Cardiac septum (tissue), 1 donor: ENCODE measurements at regions not wholly inside any gene's neighbourhood (a gene's known extent, or its start where the extent isn't known, plus 50 kb on each side); places are given as distances from the start of the nearest gene placed in this dataset.

Experiments
- DNase-seq: peaks from one replicate; pipeline ENCODE4 v3.0.0-alpha.2; 2020; ENCODE audit warnings: low spot score
- intact Hi-C: fragments of 100-400 bp; cut with DNase I; formaldehyde crosslinking; loops from one replicate; pipeline ENCODE4 v1.14.0; 2022
- donor health status: DM: no; HTN: no; CAD: no.

DNA sequence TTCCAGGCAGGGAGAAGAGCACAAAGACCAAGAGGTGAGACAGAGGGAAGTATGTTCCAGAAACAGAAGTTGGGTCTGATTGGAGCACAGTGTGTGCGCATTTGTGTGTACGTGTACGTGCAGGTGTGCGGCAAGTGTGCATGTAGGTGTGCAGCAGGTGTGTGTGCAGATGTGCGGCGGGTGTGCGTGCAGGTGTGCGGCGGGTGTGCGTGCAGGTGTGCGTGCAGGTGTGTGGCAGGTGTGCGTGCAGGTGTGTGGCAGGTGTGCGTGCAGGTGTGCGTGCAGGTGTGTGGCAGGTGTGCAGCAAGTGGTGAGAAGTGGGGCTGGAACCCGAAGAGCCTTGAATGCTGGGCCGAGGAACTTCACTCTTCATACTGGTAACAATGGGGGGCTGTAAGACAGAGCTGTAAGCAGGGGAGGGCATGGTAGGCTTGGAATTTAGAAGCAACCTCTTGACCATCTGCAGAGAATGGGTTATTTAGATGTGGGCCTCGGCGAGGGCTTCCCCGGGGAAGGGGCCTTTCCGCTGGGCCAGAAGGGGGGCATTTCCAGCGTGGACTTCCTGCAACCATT, 118.0 kb upstream of the WNT4 start:
- no peak for DNase-seq
- intact Hi-C loops, result no loop called here

DNA sequence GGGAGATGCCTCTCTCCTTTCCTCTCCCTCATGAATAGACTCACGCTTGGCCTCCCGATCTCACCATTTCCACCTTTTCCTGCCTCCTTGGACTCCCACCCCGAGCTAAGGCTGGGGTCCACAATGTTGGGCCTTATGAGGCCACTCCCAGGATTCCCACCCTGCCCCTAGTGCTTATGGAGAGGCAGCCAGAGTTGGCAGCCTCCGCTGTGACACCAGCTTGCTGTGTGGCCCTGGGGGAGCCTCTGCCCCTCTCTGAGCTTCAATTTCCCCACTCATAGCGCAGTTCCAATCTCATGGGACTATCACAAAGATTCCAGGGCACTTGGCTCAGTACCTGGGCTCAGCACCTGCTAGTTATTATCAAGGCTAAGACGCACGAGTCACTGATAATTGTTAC, 118.7 kb upstream of the WNT4 start:
- intact Hi-C loops, result no loop called here
- DNase-seq, result no peak

- intact Hi-C loops, result no loop called here
- DNase-seq, result no peak
Observed at GRCh38 chr1:22262583-22262982, 119.7 kb upstream of the WNT4 start.

- DNase-seq, result no peak
Observed at GRCh38 chr1:22263359-22263758, 120.5 kb upstream of the WNT4 start.

DNA sequence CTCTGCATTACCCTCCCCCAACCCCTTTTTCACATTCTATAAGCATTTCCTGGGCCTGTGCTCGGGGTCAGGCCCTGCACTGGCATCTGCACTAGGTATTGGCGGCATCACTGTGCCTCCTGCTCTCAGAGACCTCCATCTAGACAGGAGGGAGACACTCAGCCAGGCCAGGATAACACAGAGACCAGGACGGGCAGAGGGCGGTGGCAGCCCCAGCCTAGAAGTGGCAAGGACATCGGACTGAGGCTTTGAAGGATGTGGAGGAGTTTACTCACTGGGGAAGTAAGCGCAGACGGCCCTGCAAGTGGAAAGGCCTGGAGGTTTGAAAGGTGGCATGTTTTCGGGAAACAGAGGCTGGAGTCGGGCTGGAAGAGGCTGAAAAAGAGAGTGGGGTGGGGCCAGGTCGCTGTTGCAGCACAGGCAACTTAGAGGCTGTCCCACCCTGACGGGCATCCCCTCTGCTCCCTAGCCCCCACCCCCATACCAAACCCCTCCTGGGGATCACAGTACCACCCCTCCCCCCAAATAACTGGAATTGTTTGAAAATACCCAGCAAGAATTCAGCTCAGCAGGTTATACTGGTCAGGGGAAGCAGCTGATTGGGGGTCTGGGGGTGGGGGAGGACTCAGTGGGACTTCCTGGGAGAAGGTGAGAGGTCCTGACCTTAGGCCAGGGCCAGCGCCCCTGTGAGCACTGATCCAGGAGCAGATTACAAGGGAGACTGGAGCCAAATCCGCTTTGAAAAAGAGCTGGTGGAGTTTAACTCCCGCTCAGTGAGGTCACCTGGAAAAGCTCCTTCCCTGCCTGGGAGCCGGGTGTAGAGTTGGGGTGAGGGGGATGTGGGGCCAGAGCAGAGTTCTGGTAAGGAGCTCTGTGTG, 121.8 kb upstream of the WNT4 start:
- intact Hi-C loops, result no loop called here
- no peak for DNase-seq

More at GRCh38 chr1:22263359-22263758, 120.5 kb upstream of the WNT4 start:
- intact Hi-C loops, result no loop called here

DNA sequence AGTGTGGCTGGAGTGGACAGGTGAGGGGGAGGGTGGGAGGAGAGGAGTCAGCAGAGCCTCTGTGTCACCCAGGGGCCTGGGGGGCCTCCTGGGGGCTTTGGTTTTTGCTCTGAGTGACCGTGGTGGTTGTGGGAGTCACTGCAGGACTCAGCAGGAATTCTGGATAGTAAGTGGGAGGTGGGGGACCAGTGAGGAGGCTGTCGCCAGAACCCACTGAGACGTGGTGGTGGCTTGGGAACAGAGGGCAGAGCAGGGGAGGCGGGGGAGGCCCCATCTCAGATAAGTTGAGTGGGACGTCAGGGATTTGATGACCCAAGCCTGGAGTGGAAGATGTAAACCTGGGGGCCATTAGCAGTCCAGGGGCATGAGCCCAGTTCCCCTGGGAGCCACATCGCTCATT, 123.2 kb upstream of the WNT4 start:
- DNase-seq, result no peak
- intact Hi-C loops, result no loop called here

GRCh38 chr1:22267413-22268175, 124.7 kb upstream of the WNT4 start:
- no peak for DNase-seq
- intact Hi-C loops, result no loop called here

DNA sequence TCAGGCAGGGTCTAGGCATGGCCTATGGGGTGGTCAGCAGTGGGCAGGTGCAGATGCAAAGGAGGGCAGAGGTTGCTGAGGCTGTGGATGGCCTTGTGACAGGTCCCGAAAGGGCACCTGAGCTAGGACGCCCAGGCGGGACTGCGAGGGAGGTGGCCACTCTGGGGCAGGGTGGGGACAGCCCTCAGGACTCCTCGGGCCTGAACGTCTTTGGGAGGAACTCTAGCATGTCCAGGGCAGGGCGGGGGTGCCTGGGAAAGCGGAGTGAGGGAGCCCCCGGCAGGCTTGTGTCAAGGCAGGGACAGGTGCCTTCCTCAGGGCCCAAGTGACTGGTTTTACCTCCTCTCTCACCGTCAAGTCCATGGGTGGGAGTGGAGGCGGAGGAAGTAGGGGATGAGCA, 125.4 kb upstream of the WNT4 start:
- no peak for DNase-seq
- intact Hi-C loops, result no loop called here

DNA sequence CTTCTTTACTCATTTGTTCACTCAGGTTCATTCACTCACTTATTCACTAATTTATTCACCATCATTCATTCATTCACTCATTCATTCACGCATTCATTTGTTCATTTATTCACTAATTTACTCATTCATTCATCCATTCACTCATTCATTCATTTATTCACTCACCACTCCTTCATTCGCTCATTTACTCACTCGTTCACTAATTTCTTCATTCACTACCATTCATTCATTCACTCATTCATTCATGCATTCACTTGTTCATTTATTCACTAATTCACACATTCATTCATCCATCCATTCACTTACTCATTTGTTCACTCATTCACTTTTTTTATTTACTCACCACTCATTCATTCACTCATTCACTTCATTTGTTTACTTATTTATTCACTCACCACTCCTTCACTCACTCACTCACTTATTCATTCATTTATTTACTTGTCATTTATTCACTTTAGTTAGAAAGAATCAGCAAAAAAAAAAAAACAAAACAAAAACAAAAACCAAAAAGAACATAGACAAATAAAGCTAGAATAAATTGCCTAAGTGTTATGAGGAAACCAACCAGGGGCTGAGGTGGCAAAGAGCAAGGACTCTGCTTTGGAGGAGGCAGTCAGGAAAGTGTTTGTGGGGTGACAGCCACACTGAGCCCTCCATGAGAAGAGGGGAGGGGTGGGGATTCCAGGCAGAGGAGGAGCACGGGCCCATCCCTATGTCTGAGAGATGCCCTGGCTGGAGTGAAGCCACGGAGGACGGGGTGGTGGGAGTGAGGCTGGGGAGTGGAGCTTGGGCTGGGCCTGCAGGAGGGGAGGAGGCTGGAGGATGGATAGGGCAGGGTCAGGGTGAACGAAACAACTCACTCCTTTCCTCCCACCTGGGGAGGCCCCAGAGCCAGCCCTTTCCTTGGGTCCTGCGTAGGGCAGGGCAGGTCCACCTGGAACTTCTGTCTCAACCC, 129.2 kb upstream of the WNT4 start:
- intact Hi-C loops, result loop anchor here (10.0 kb wide), 3 partner anchors 137 to 237 kb away; no protein-coding TSS in a partner anchor
- DNase-seq, result no peak

GRCh38 chr1:22273686-22274681, 131.1 kb upstream of the WNT4 start:
- DNase-seq, result no peak
- intact Hi-C loops, result loop anchor here (10.0 kb wide), 3 partner anchors 139 to 239 kb away; no protein-coding TSS in a partner anchor

DNA sequence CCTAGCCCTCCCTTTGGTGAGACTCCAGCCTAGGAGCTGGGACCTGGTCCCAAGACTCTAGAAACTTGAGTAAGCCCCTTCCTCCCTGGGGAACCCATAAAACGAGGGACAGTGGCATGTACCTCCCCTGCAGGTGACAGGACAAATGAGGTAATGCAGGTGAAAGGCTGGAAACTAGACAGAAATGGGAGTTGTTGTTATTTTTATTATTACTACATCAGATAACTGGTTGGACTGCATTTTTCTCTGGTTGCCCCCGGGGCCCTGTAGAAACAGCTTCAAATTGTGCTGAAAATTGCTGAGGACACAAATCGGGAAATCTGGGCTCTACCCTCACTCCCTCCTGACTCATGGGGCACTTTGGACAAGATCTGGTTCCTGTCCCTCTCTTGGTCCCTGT, 132.3 kb upstream of the WNT4 start:
- intact Hi-C loops, result loop anchor here (10.0 kb wide), 3 partner anchors 140 to 240 kb away; no protein-coding TSS in a partner anchor
- DNase-seq, result no peak

GRCh38 chr1:22275626-22276395, 132.9 kb upstream of the WNT4 start:
- no peak for DNase-seq
- intact Hi-C loops, result loop anchor here (10.0 kb wide), 3 partner anchors 141 to 241 kb away; no protein-coding TSS in a partner anchor

DNA sequence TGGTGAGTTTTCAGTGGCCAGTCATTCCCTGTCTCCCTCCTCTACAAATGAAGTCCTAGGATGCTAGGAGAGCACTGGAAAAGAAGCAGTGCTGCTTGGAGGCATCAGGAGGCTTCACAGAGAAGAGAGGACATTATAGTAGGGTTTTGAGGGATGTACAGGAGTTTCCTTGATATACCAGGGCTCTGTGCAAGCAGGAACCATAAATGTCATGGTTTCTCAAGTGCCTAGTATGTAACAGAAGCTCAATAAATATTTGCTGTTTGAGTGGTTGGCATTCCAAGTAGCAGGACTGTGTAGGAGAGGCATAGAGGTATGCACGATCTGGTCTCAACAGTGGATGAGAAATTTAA, 133.5 kb upstream of the WNT4 start:
- intact Hi-C loops, result loop anchor here (10.0 kb wide), 3 partner anchors 142 to 242 kb away; no protein-coding TSS in a partner anchor
- DNase-seq, result no peak

DNA sequence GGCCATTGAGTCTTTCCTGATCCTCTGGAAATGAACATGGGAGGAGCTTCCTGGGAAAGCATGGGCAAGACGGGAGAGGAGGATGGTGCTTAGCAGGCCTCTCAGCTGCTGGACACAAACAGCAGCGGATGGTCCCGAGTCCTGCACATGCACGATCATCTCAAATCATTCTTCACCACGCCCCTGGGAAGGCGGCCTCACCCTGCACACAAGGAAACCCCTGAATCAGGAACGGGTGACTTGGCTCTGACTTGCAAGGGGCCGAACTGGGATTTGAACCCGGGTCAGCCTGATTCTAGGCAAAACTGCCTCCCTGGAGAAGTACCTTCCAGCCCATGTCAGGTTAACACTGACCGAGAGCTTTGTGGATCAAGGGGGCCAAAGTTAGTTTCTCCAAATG, 134.8 kb upstream of the WNT4 start:
- no peak for DNase-seq
- intact Hi-C loops, result loop anchor here (10.0 kb wide), 3 partner anchors 143 to 243 kb away; no protein-coding TSS in a partner anchor

DNA sequence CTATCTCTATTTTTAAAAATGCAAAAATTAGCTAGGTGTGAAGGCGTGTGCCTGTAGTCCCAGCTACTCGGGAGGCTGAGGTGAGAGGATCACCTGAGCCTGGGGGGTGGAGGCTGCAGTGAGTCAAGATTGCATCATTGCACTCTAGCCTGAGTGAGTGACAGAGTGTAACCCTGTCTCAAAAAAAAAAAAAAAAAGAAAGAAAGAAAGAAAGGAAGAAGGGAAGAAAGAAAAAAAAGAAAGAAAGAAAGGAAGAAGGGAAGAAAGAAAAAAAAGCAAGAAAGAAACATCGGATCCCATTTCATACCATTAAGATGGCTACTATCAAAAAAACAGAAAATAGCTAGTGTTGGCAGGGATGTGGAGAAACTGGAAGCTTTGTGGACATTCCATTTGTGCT, 136.8 kb upstream of the WNT4 start:
- intact Hi-C loops, result loop anchor here (10.0 kb wide), 3 partner anchors 145 to 245 kb away; no protein-coding TSS in a partner anchor
- no peak for DNase-seq

GRCh38 chr1:22280526-22280925, 137.6 kb upstream of the WNT4 start:
- intact Hi-C loops, result no loop called here
- peak; percentile 24 for DNase-seq
